ENCODE measurements at regions not wholly inside any gene's neighbourhood (a gene's known extent, or its start where the extent isn't known, plus 50 kb on each side); places are given as distances from the start of the nearest gene placed in this dataset.

DNA sequence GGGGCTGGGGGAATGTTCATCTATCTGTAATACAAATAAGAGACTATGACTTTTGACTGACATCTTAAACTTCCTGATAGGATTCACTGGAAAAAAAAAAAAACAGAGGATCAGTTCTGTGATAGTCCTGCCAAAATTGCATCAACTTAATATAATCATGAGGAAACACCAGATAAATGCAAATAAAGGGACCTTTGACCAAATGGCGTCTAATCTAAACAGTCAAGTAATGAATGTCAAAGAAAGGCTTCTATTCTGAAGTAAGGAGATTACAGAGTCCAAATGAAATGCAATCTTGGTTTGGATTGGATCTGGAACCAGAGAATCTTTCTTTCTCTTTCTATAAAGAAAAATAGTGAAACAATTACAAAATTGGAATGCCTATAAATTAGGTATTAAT, 513.4 kb downstream of the KCNT2 start:
- TF ChIP-seq, protein P1, sequence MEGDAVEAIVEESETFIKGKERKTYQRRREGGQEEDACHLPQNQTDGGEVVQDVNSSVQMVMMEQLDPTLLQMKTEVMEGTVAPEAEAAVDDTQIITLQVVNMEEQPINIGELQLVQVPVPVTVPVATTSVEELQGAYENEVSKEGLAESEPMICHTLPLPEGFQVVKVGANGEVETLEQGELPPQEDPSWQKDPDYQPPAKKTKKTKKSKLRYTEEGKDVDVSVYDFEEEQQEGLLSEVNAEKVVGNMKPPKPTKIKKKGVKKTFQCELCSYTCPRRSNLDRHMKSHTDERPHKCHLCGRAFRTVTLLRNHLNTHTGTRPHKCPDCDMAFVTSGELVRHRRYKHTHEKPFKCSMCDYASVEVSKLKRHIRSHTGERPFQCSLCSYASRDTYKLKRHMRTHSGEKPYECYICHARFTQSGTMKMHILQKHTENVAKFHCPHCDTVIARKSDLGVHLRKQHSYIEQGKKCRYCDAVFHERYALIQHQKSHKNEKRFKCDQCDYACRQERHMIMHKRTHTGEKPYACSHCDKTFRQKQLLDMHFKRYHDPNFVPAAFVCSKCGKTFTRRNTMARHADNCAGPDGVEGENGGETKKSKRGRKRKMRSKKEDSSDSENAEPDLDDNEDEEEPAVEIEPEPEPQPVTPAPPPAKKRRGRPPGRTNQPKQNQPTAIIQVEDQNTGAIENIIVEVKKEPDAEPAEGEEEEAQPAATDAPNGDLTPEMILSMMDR (conservative IDR thresholded peaks at IDR 0.05; ENCODE audit: low read length), result no peak
- no peak for TF ChIP-seq EZH2phosphoT487 (IDR thresholded peaks at IDR 0.05; ENCODE audit: borderline replicate concordance)
- no peaks in the 10 kb centered on the region for H4K20me1 ChIP-seq (ENCODE audit: insufficient read depth, low read length, poor library complexity, severe bottlenecking)

GRCh38 chr1:196091397-196092135, 516.7 kb downstream of the KCNT2 start:
- TF ChIP-seq, protein P1 (conservative IDR thresholded peaks at IDR 0.05; ENCODE audit: low read length), result no peak
- no peak for TF ChIP-seq EZH2phosphoT487 (IDR thresholded peaks at IDR 0.05; ENCODE audit: borderline replicate concordance)
- Histone ChIP-seq H3K4me3 (ENCODE audit: low read length, poor library complexity, severe bottlenecking) (no peak overlapping the region), H3K9me3 (ENCODE audit: insufficient read depth, low read depth, low read length) (no peaks in the 10 kb centered on the region), H4K20me1 (ENCODE audit: insufficient read depth, low read length, poor library complexity, severe bottlenecking) (no peaks in the 10 kb centered on the region), H3K9ac (ENCODE audit: low read depth, low read length, poor library complexity, severe bottlenecking) (no peak overlapping the region), H3K27me3 (ENCODE audit: insufficient read depth, low read length, poor library complexity, severe bottlenecking) (no peaks in the 10 kb centered on the region), H3K4me2 (ENCODE audit: low read depth, low read length, poor library complexity, severe bottlenecking) (no peak overlapping the region), H3K9me2 (replicated peaks; ENCODE audit: low read depth, low read length) (no peaks in the 10 kb centered on the region), H3K36me3 (ENCODE audit: insufficient read depth, low read length) (no peaks in the 10 kb centered on the region), H3K4me1 (ENCODE audit: insufficient read depth, low read length, poor library complexity, severe bottlenecking) (no peaks in the 10 kb centered on the region), H3K79me2 (ENCODE audit: insufficient read depth, low read length) (no peaks in the 10 kb centered on the region), H2AFZ (ENCODE audit: low read length) (no peak overlapping the region), H3F3A (ENCODE audit: low read depth) (no peaks in the 10 kb centered on the region)

More for the DNA sequence above, 513.4 kb downstream of the KCNT2 start:
- Histone ChIP-seq H3K36me3 (ENCODE audit: insufficient read depth, low read length) (no peaks in the 10 kb centered on the region), H2AFZ (ENCODE audit: low read length) (no peak overlapping the region), H3K9ac (ENCODE audit: low read depth, low read length, poor library complexity, severe bottlenecking) (no peak overlapping the region), H3K4me2 (ENCODE audit: low read depth, low read length, poor library complexity, severe bottlenecking) (no peak overlapping the region), H3K27me3 (ENCODE audit: insufficient read depth, low read length, poor library complexity, severe bottlenecking) (no peaks in the 10 kb centered on the region), H3K4me3 (ENCODE audit: low read length, poor library complexity, severe bottlenecking) (no peak overlapping the region), H3K9me3 (ENCODE audit: insufficient read depth, low read depth, low read length) (no peaks in the 10 kb centered on the region), H3K4me1 (ENCODE audit: insufficient read depth, low read length, poor library complexity, severe bottlenecking) (no peaks in the 10 kb centered on the region), H3K79me2 (ENCODE audit: insufficient read depth, low read length) (no peaks in the 10 kb centered on the region), H3K9me2 (replicated peaks; ENCODE audit: low read depth, low read length) (no peaks in the 10 kb centered on the region), H3F3A (ENCODE audit: low read depth) (no peaks in the 10 kb centered on the region)

GRCh38 chr1:196090226-196090625, 518.0 kb downstream of the KCNT2 start:
- Histone ChIP-seq H3K4me1 (ENCODE audit: insufficient read depth, low read length, poor library complexity, severe bottlenecking) (no peaks in the 10 kb centered on the region), H3K27me3 (ENCODE audit: insufficient read depth, low read length, poor library complexity, severe bottlenecking) (no peaks in the 10 kb centered on the region), H3F3A (ENCODE audit: low read depth) (no peaks in the 10 kb centered on the region), H3K4me3 (ENCODE audit: low read length, poor library complexity, severe bottlenecking) (no peak overlapping the region), H3K79me2 (ENCODE audit: insufficient read depth, low read length) (no peaks in the 10 kb centered on the region), H3K9me2 (replicated peaks; ENCODE audit: low read depth, low read length) (no peaks in the 10 kb centered on the region), H3K9me3 (ENCODE audit: insufficient read depth, low read depth, low read length) (no peaks in the 10 kb centered on the region), H2AFZ (ENCODE audit: low read length) (no peak overlapping the region), H3K36me3 (ENCODE audit: insufficient read depth, low read length) (no peaks in the 10 kb centered on the region), H4K20me1 (ENCODE audit: insufficient read depth, low read length, poor library complexity, severe bottlenecking) (no peaks in the 10 kb centered on the region), H3K9ac (ENCODE audit: low read depth, low read length, poor library complexity, severe bottlenecking) (no peak overlapping the region), H3K4me2 (ENCODE audit: low read depth, low read length, poor library complexity, severe bottlenecking) (no peak overlapping the region)
- TF ChIP-seq, protein P1 (conservative IDR thresholded peaks at IDR 0.05; ENCODE audit: low read length), result no peak
- TF ChIP-seq EZH2phosphoT487 (IDR thresholded peaks at IDR 0.05; ENCODE audit: borderline replicate concordance), result no peak

Measured in Loucy (cell line).